GM12878 (cell line): ENCODE measurements at regions not wholly inside any gene's neighbourhood (a gene's known extent, or its start where the extent isn't known, plus 50 kb on each side); places are given as distances from the start of the nearest gene placed in this dataset.

ENCODE experiments used
- CTCF ChIP-seq, 3 experiments: IDR thresholded peaks in 2 of 3; conservative IDR thresholded peaks in 1 of 3; 2 replicates each; pipeline ENCODE4 v1.5.1; 2011; ENCODE audit warnings: low read depth in 3 of 3, low read length in 3 of 3, mild to moderate bottlenecking in 3 of 3, control low read depth in 2 of 3, moderate library complexity in 2 of 3, inconsistent platforms in 1 of 3, mixed read lengths in 1 of 3; ENCODE audit not compliant: control insufficient read depth in 2 of 3, insufficient read depth in 1 of 3; ENCODE audit errors: extremely low read depth in 1 of 3
- EP300 ChIP-seq, 2 experiments: fragments of 150-350 bp in 1 of 2; IDR thresholded peaks; 2 replicates each; pipeline ENCODE4 v1.6.1; 2011 to 2012; ENCODE audit warnings: low read depth in 2 of 2, low read length in 2 of 2, borderline replicate concordance in 1 of 2, improper control_type of control experiment in 1 of 2, inconsistent platforms in 1 of 2; ENCODE audit not compliant: control insufficient read depth in 1 of 2
- POLR2A ChIP-seq: IDR thresholded peaks from 2 replicates; pipeline ENCODE4 v1.6.1; 2011; ENCODE audit warnings: low read depth, mild to moderate bottlenecking, low read length
- POLR2AphosphoS5 ChIP-seq: IDR thresholded peaks from 2 replicates; pipeline ENCODE4 v1.6.1; 2011; ENCODE audit warnings: mild to moderate bottlenecking, low read length, inconsistent platforms

GRCh38 chr1:60427701-60428100 lies 354.1 kb upstream of the C1orf87 start:
- TF ChIP-seq CTCF (IDR thresholded peaks at IDR 0.05 in 2 of 3, conservative IDR thresholded peaks at IDR 0.05 in 1 of 3; ENCODE audit: control insufficient read depth in 2 of 3, extremely low read depth in 1 of 3, insufficient read depth in 1 of 3, low read depth in 3 of 3, low read length in 3 of 3) (no peak), POLR2A (no peak), EP300 (IDR thresholded peaks at IDR 0.05; ENCODE audit: borderline replicate concordance in 1 of 2, control insufficient read depth in 1 of 2, low read depth in 2 of 2, low read length in 2 of 2) (no peak), POLR2AphosphoS5 (no peak)
